OCI-LY7 (cell line): ENCODE measurements at regions not wholly inside any gene's neighbourhood (a gene's known extent, or its start where the extent isn't known, plus 50 kb on each side); places are given as distances from the start of the nearest gene placed in this dataset.

Experiments used
- EZH2phosphoT487 ChIP-seq: fragments of 200-600 bp; sonication (generic); IDR thresholded peaks from 2 replicates; pipeline ENCODE4 v1.6.1; 2018; ENCODE audit warnings: low read depth, borderline replicate concordance, mild to moderate bottlenecking, mixed run types, antibody characterized with exemption, low read length, moderate library complexity, mixed read lengths
- TF ChIP-seq, protein P1 (sequence below): fragments of 200-600 bp; sonication (generic); conservative IDR thresholded peaks from 2 replicates; pipeline ENCODE4 v1.5.1; 2014; ENCODE audit warnings: mild to moderate bottlenecking, antibody characterized with exemption, low read length, moderate library complexity, mixed read lengths

DNA sequence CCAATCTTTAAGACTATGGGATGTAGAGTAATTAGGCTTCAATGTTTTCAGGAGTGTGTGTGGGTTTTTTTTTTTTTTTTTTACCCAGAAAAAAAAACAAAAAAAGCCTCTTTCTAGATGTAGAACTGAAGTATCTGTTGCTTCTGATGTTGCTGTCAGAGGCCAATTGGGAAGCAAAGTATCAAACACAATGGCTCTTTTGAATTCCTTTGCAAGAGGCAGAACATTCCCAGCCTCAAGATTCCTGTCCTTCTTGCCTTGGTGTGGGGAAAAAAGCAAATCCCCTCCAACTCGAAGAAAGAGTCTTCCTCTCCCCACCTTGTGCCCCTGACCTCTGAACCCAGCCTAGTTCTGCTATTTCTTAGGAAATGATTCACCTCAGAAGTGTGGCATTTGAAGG, 55.4 kb upstream of the LMO4 start:
- TF ChIP-seq, protein P1, sequence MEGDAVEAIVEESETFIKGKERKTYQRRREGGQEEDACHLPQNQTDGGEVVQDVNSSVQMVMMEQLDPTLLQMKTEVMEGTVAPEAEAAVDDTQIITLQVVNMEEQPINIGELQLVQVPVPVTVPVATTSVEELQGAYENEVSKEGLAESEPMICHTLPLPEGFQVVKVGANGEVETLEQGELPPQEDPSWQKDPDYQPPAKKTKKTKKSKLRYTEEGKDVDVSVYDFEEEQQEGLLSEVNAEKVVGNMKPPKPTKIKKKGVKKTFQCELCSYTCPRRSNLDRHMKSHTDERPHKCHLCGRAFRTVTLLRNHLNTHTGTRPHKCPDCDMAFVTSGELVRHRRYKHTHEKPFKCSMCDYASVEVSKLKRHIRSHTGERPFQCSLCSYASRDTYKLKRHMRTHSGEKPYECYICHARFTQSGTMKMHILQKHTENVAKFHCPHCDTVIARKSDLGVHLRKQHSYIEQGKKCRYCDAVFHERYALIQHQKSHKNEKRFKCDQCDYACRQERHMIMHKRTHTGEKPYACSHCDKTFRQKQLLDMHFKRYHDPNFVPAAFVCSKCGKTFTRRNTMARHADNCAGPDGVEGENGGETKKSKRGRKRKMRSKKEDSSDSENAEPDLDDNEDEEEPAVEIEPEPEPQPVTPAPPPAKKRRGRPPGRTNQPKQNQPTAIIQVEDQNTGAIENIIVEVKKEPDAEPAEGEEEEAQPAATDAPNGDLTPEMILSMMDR, result no peak
- TF ChIP-seq EZH2phosphoT487, result no peak
